ENCODE measurements at regions not wholly inside any gene's neighbourhood (a gene's known extent, or its start where the extent isn't known, plus 50 kb on each side); places are given as distances from the start of the nearest gene placed in this dataset.

DNA sequence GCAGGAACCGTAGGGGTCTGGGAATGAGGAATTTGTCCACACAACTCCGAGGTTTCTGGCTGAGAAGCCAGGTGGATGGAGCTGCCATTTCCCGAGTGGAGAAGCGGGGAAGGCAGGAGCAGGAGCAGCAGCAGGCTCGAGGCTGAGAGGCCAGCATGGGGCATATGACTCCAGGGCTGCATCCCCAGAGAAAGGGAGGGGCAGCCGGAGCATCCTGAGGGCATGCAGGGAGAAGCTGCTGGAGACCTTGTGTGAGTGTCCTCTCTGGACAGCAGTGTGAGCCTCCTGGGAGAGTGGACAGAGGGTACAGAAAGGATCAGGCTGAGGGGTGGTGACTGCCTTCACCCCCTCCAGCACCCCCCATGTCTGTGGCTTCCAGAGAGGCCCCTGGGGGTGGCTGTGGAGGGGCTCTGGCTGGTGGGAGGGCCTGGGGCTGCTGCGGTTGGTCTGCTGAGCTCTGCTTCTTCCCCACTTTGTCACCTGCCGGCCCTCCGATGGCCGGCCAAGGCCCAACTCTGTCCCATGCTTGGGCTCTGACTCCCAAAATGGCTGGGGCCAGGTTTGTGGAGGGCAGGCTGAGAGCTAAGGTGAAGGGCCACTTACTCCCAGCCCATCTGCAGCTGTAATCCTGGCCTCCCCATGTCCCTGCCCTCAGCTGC is 633.1 kb downstream of the MATN1 start:
- no peak for ATAC-seq
- TF ChIP-seq, protein P1, sequence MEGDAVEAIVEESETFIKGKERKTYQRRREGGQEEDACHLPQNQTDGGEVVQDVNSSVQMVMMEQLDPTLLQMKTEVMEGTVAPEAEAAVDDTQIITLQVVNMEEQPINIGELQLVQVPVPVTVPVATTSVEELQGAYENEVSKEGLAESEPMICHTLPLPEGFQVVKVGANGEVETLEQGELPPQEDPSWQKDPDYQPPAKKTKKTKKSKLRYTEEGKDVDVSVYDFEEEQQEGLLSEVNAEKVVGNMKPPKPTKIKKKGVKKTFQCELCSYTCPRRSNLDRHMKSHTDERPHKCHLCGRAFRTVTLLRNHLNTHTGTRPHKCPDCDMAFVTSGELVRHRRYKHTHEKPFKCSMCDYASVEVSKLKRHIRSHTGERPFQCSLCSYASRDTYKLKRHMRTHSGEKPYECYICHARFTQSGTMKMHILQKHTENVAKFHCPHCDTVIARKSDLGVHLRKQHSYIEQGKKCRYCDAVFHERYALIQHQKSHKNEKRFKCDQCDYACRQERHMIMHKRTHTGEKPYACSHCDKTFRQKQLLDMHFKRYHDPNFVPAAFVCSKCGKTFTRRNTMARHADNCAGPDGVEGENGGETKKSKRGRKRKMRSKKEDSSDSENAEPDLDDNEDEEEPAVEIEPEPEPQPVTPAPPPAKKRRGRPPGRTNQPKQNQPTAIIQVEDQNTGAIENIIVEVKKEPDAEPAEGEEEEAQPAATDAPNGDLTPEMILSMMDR (IDR thresholded peaks at IDR 0.05) = no peak

GRCh38 chr1:30089024-30089430 is 634.4 kb downstream of the MATN1 start:
- Histone ChIP-seq H3K4me3 (no peak overlapping the region), H3K9me3 (peaks cover 22% of the 10 kb centered on the region), H3K4me1 (ENCODE audit: low read depth) (peaks cover 13% of the 10 kb centered on the region), H3K36me3 (ENCODE audit: low read depth) (no peaks in the 10 kb centered on the region)
- DNase-seq (peak; percentile 61 to 84 (median 67)), ATAC-seq (peak; percentile 86)
- TF ChIP-seq, protein P1 (IDR thresholded peaks at IDR 0.05) = no peak
- intact Hi-C loops (cut with DNase I, micrococcal nuclease) = loop anchor here in 1 of 2 donors (10.0 kb wide), 1 partner anchor 844 kb away; no protein-coding TSS in a partner anchor

More for the DNA sequence above, 633.1 kb downstream of the MATN1 start:
- H3K4me1 ChIP-seq (ENCODE audit: low read depth) = peaks cover 13% of the 10 kb centered on the region
- peaks cover 22% of the 10 kb centered on the region for H3K9me3 ChIP-seq
- DNase-seq = no peak
- intact Hi-C loops (cut with DNase I, micrococcal nuclease) = no loop called here
- H3K4me3 ChIP-seq = no peak overlapping the region
- H3K36me3 ChIP-seq (ENCODE audit: low read depth) = no peaks in the 10 kb centered on the region

- Histone ChIP-seq H3K4me1 (ENCODE audit: low read depth) (peaks cover 13% of the 10 kb centered on the region), H3K9me3 (peaks cover 22% of the 10 kb centered on the region), H3K36me3 (ENCODE audit: low read depth) (no peaks in the 10 kb centered on the region), H3K4me3 (no peak overlapping the region)
- peak in 1 of 3 donors; percentile 66 for DNase-seq
- TF ChIP-seq, protein P1 (IDR thresholded peaks at IDR 0.05) = no peak
- intact Hi-C loops (cut with DNase I, micrococcal nuclease) = loop anchor here in 1 of 2 donors (10.0 kb wide), 1 partner anchor 844 kb away; no protein-coding TSS in a partner anchor
- peak; percentile 86 for ATAC-seq
Measured at GRCh38 chr1:30088594-30088993, 634.8 kb downstream of the MATN1 start.

GRCh38 chr1:30087465-30087864 is 635.9 kb downstream of the MATN1 start:
- TF ChIP-seq, protein P1 (IDR thresholded peaks at IDR 0.05) = no peak
- H3K4me3 ChIP-seq = no peak overlapping the region
- H3K4me1 ChIP-seq (ENCODE audit: low read depth) = peaks cover 13% of the 10 kb centered on the region
- ATAC-seq = no peak
- DNase-seq = no peak
- H3K9me3 ChIP-seq = peaks cover 12% of the 10 kb centered on the region
- H3K36me3 ChIP-seq (ENCODE audit: low read depth) = no peaks in the 10 kb centered on the region
- intact Hi-C loops (cut with DNase I, micrococcal nuclease) = loop anchor here in 1 of 2 donors (10.0 kb wide), 1 partner anchor 843 kb away; no protein-coding TSS in a partner anchor

- DNase-seq = peak in 2 of 3 donors; percentile 59 to 61
- no peak for ATAC-seq
- Histone ChIP-seq H3K4me3 (no peak overlapping the region), H3K4me1 (ENCODE audit: low read depth) (peaks cover 13% of the 10 kb centered on the region), H3K9me3 (no peaks in the 10 kb centered on the region), H3K36me3 (ENCODE audit: low read depth) (no peaks in the 10 kb centered on the region)
- TF ChIP-seq, protein P1 (IDR thresholded peaks at IDR 0.05) = peak; percentile 36
- intact Hi-C loops (cut with DNase I, micrococcal nuclease) = loop anchor here in 1 of 2 donors (10.0 kb wide), 1 partner anchor 841 kb away; no protein-coding TSS in a partner anchor
Measured at GRCh38 chr1:30085811-30086770, 637.3 kb downstream of the MATN1 start.

All from mucosa of descending colon (tissue), 3 donors.